ENCODE measurements at regions not wholly inside any gene's neighbourhood (a gene's known extent, or its start where the extent isn't known, plus 50 kb on each side); places are given as distances from the start of the nearest gene placed in this dataset.

- H3K27ac ChIP-seq, result no peak overlapping the region
- no peak for TF ChIP-seq ZFX (IDR thresholded peaks at IDR 0.05; ENCODE audit: borderline replicate concordance)
- no peak for TF ChIP-seq CTCF (IDR thresholded peaks at IDR 0.05)
Measured at GRCh38 chrY:7211971-7212370, 300.4 kb upstream of the AMELY start.

- no peak overlapping the region for H3K27ac ChIP-seq
- TF ChIP-seq CTCF (IDR thresholded peaks at IDR 0.05) (no peak), ZFX (IDR thresholded peaks at IDR 0.05; ENCODE audit: borderline replicate concordance) (no peak)
Measured at GRCh38 chrY:7204456-7204855, 292.9 kb upstream of the AMELY start.

- H3K27ac ChIP-seq, result no peak overlapping the region
- TF ChIP-seq ZFX (IDR thresholded peaks at IDR 0.05; ENCODE audit: borderline replicate concordance), result no peak
- no peak for TF ChIP-seq CTCF (IDR thresholded peaks at IDR 0.05)
Measured at GRCh38 chrY:7182591-7182990, 271.0 kb upstream of the AMELY start.

- TF ChIP-seq ZFX (IDR thresholded peaks at IDR 0.05; ENCODE audit: borderline replicate concordance), result no peak
Measured at GRCh38 chrY:7177631-7178030, 266.1 kb upstream of the AMELY start.

GRCh38 chrY:7169475-7169874, 257.9 kb upstream of the AMELY start:
- no peak overlapping the region for H3K27ac ChIP-seq
- TF ChIP-seq CTCF (IDR thresholded peaks at IDR 0.05) (no peak), ZFX (IDR thresholded peaks at IDR 0.05; ENCODE audit: borderline replicate concordance) (no peak)

More at GRCh38 chrY:7177631-7178030, 266.1 kb upstream of the AMELY start:
- no peak overlapping the region for H3K27ac ChIP-seq

- no peak overlapping the region for H3K27ac ChIP-seq
- TF ChIP-seq CTCF (IDR thresholded peaks at IDR 0.05) (no peak), ZFX (IDR thresholded peaks at IDR 0.05; ENCODE audit: borderline replicate concordance) (no peak)
Measured at GRCh38 chrY:7141477-7141876, 229.9 kb upstream of the AMELY start.
